Stimulated activated CD4-positive, alpha-beta T cell treated with anti-CD3 and anti-CD28 coated beads, Interleukin-12 subunit alpha, Interleukin-12 subunit beta, amount 100 ng/mL, for 48 hours (primary cell): ENCODE measurements at regions not wholly inside any gene's neighbourhood (a gene's known extent, or its start where the extent isn't known, plus 50 kb on each side); places are given as distances from the start of the nearest gene placed in this dataset.
A peak's percentile ranks its signal among the peaks of the same experiment; 100 is the strongest.

ENCODE experiments used
- DNase-seq, 3 donors: peaks; one replicate each; pipeline ENCODE4 v3.0.0-alpha.2; 2020; ENCODE audit warnings: low read depth in 2 of 3, low spot score in 1 of 3

- no peak for DNase-seq
Observed at GRCh38 chr3:43183456-43183855, 77.6 kb upstream of the POMGNT2 start.

- DNase-seq, result peak in 2 of 3 donors; percentile 39 to 44
Observed at GRCh38 chr3:43181202-43181821, 75.4 kb upstream of the POMGNT2 start.

- DNase-seq, result no peak
Observed at GRCh38 chr3:43180694-43181093, 74.8 kb upstream of the POMGNT2 start.

GRCh38 chr3:43180027-43180426, 74.1 kb upstream of the POMGNT2 start:
- DNase-seq, result no peak

- no peak for DNase-seq
Observed at GRCh38 chr3:43178891-43179366, 73.0 kb upstream of the POMGNT2 start.

- DNase-seq, result no peak
Observed at GRCh38 chr3:43177085-43177484, 71.2 kb upstream of the POMGNT2 start.

GRCh38 chr3:43176666-43177065, 70.8 kb upstream of the POMGNT2 start:
- DNase-seq, result no peak

GRCh38 chr3:43175541-43175940, 69.7 kb upstream of the POMGNT2 start:
- DNase-seq, result no peak

- no peak for DNase-seq
Observed at GRCh38 chr3:43173949-43174348, 68.1 kb upstream of the POMGNT2 start.

GRCh38 chr3:43171748-43172147, 65.9 kb upstream of the POMGNT2 start:
- no peak for DNase-seq

GRCh38 chr3:43170553-43170952, 64.7 kb upstream of the POMGNT2 start:
- no peak for DNase-seq

- DNase-seq, result no peak
Observed at GRCh38 chr3:43169987-43170386, 64.1 kb upstream of the POMGNT2 start.

GRCh38 chr3:43166406-43166805, 60.5 kb upstream of the POMGNT2 start:
- DNase-seq, result no peak

GRCh38 chr3:43165786-43166185, 59.9 kb upstream of the POMGNT2 start:
- DNase-seq, result no peak

- no peak for DNase-seq
Observed at GRCh38 chr3:43163895-43164493, 58.1 kb upstream of the POMGNT2 start.

- DNase-seq, result no peak
Observed at GRCh38 chr3:43162230-43163084, 56.6 kb upstream of the POMGNT2 start.

- no peak for DNase-seq
Observed at GRCh38 chr3:43161684-43162229, 55.9 kb upstream of the POMGNT2 start.

- DNase-seq, result no peak
Observed at GRCh38 chr3:43160664-43161063, 54.8 kb upstream of the POMGNT2 start.

GRCh38 chr3:43159876-43160255, 54.0 kb upstream of the POMGNT2 start:
- no peak for DNase-seq

GRCh38 chr3:43159131-43159875, 53.4 kb upstream of the POMGNT2 start:
- no peak for DNase-seq

- DNase-seq, result no peak
Observed at GRCh38 chr3:43156812-43157455, 51.1 kb upstream of the POMGNT2 start.
